GM18498 (cell line): ENCODE measurements at regions not wholly inside any gene's neighbourhood (a gene's known extent, or its start where the extent isn't known, plus 50 kb on each side); places are given as distances from the start of the nearest gene placed in this dataset.
"Not testable (repeated sequence)": the region's sequence is repeated elsewhere in the genome, so short reads cannot be mapped to it uniquely, and the experiment has no call there.

Experiments used
- ATAC-seq: cut with Tn5 transposase; IDR thresholded peaks from one replicate; pipeline ENCODE4 v1.9.1; 2021; ENCODE audit warnings: mild to moderate bottlenecking, moderate library complexity; ENCODE audit not compliant: unreplicated experiment

- no peak for ATAC-seq
Measured at GRCh38 chr11:96681019-96681716, 291.4 kb downstream of the JRKL start.

- no peak for ATAC-seq
Measured at GRCh38 chr11:96694338-96694737, 304.5 kb downstream of the JRKL start.

- no peak for ATAC-seq
Measured at GRCh38 chr11:96696731-96697130, 306.9 kb downstream of the JRKL start.

- no peak for ATAC-seq
Measured at GRCh38 chr11:96697466-96697865, 307.7 kb downstream of the JRKL start.

- no peak for ATAC-seq
Measured at GRCh38 chr11:96704847-96705246, 315.0 kb downstream of the JRKL start.

- ATAC-seq = no peak
Measured at GRCh38 chr11:96706761-96707160, 316.9 kb downstream of the JRKL start.

- ATAC-seq = no peak
Measured at GRCh38 chr11:96707273-96707672, 317.5 kb downstream of the JRKL start.

- ATAC-seq = no peak
Measured at GRCh38 chr11:96708219-96708878, 318.5 kb downstream of the JRKL start.

GRCh38 chr11:96713301-96713700 lies 323.5 kb downstream of the JRKL start:
- no peak for ATAC-seq

- ATAC-seq = no peak
Measured at GRCh38 chr11:96714689-96715088, 324.9 kb downstream of the JRKL start.

- no peak for ATAC-seq
Measured at GRCh38 chr11:96715208-96715607, 325.4 kb downstream of the JRKL start.

- no peak for ATAC-seq
Measured at GRCh38 chr11:96736601-96737000, 346.8 kb downstream of the JRKL start.

GRCh38 chr11:96738311-96738710 lies 348.5 kb downstream of the JRKL start:
- no peak for ATAC-seq

GRCh38 chr11:96741068-96741467 lies 351.3 kb downstream of the JRKL start:
- no peak for ATAC-seq

GRCh38 chr11:96744697-96745096 lies 354.9 kb downstream of the JRKL start:
- ATAC-seq = no peak

GRCh38 chr11:96748639-96749370 lies 359.0 kb downstream of the JRKL start:
- ATAC-seq = no peak

- ATAC-seq = not testable (repeated sequence)
Measured at GRCh38 chr11:96751807-96752206, 362.0 kb downstream of the JRKL start.

- no peak for ATAC-seq
Measured at GRCh38 chr11:96752221-96752620, 362.4 kb downstream of the JRKL start.

- ATAC-seq = no peak
Measured at GRCh38 chr11:96753997-96754396, 364.2 kb downstream of the JRKL start.

GRCh38 chr11:96755209-96755608 lies 365.4 kb downstream of the JRKL start:
- ATAC-seq = no peak

GRCh38 chr11:96755752-96756151 lies 365.9 kb downstream of the JRKL start:
- no peak for ATAC-seq

- no peak for ATAC-seq
Measured at GRCh38 chr11:96758957-96759356, 369.1 kb downstream of the JRKL start.
